ENCODE measurements at regions not wholly inside any gene's neighbourhood (a gene's known extent, or its start where the extent isn't known, plus 50 kb on each side); places are given as distances from the start of the nearest gene placed in this dataset.

GRCh38 chr4:170414961-170415360 lies 325.2 kb upstream of the AADAT start:
- H3K27me3 ChIP-seq (ENCODE audit: insufficient read depth, low read length): no peaks in the 10 kb centered on the region
- no peak overlapping the region for H3K4me2 ChIP-seq (ENCODE audit: low read length)

GRCh38 chr4:170414360-170414759 lies 324.6 kb upstream of the AADAT start:
- H3K4me2 ChIP-seq (ENCODE audit: low read length): no peak overlapping the region
- H4K20me1 ChIP-seq (ENCODE audit: insufficient read depth, low read length): no peaks in the 10 kb centered on the region
- no peak for TF ChIP-seq EZH2 (IDR thresholded peaks at IDR 0.05; ENCODE audit: borderline replicate concordance, low read length)
- TF ChIP-seq CTCF (IDR thresholded peaks at IDR 0.05; ENCODE audit: low read length): no peak
- H3K9me3 ChIP-seq (ENCODE audit: low read length): no peaks in the 10 kb centered on the region
- no peaks in the 10 kb centered on the region for H3K27me3 ChIP-seq (ENCODE audit: insufficient read depth, low read length)
- no peaks in the 10 kb centered on the region for H3F3A ChIP-seq (ENCODE audit: insufficient read depth, low read length)
- H3K79me2 ChIP-seq (ENCODE audit: insufficient read depth, low read length): no peaks in the 10 kb centered on the region
- H3K9ac ChIP-seq (ENCODE audit: low read length): no peak overlapping the region
- H2AFZ ChIP-seq (ENCODE audit: low read length): no peak overlapping the region
- H3K4me3 ChIP-seq (ENCODE audit: low read depth, low read length, poor library complexity, severe bottlenecking): no peak overlapping the region
- no peak overlapping the region for H3K27ac ChIP-seq (ENCODE audit: low read depth, low read length, poor library complexity, severe bottlenecking)
- H3K4me1 ChIP-seq (ENCODE audit: insufficient read depth, low read length, severe bottlenecking): no peaks in the 10 kb centered on the region
- H3K36me3 ChIP-seq (ENCODE audit: insufficient read depth, low read length): no peaks in the 10 kb centered on the region
- no peaks in the 10 kb centered on the region for H3K9me2 ChIP-seq (ENCODE audit: low read depth, low read length)

More at GRCh38 chr4:170414961-170415360, 325.2 kb upstream of the AADAT start:
- Histone ChIP-seq H3K9me3 (ENCODE audit: low read length) (no peaks in the 10 kb centered on the region), H3K4me1 (ENCODE audit: insufficient read depth, low read length, severe bottlenecking) (no peaks in the 10 kb centered on the region), H3K27ac (ENCODE audit: low read depth, low read length, poor library complexity, severe bottlenecking) (no peak overlapping the region), H3F3A (ENCODE audit: insufficient read depth, low read length) (no peaks in the 10 kb centered on the region), H3K79me2 (ENCODE audit: insufficient read depth, low read length) (no peaks in the 10 kb centered on the region), H3K36me3 (ENCODE audit: insufficient read depth, low read length) (no peaks in the 10 kb centered on the region), H3K4me3 (ENCODE audit: low read depth, low read length, poor library complexity, severe bottlenecking) (no peak overlapping the region), H3K9ac (ENCODE audit: low read length) (no peak overlapping the region), H4K20me1 (ENCODE audit: insufficient read depth, low read length) (no peaks in the 10 kb centered on the region), H2AFZ (ENCODE audit: low read length) (no peak overlapping the region), H3K9me2 (ENCODE audit: low read depth, low read length) (no peaks in the 10 kb centered on the region)
- TF ChIP-seq CTCF (IDR thresholded peaks at IDR 0.05; ENCODE audit: low read length) (no peak), EZH2 (IDR thresholded peaks at IDR 0.05; ENCODE audit: borderline replicate concordance, low read length) (no peak)

- H3F3A ChIP-seq (ENCODE audit: insufficient read depth, low read length): no peaks in the 10 kb centered on the region
Measured at GRCh38 chr4:170413951-170414350, 324.2 kb upstream of the AADAT start.

More at GRCh38 chr4:170413951-170414350, 324.2 kb upstream of the AADAT start:
- H3K4me3 ChIP-seq (ENCODE audit: low read depth, low read length, poor library complexity, severe bottlenecking): no peak overlapping the region
- H3K9ac ChIP-seq (ENCODE audit: low read length): no peak overlapping the region
- no peaks in the 10 kb centered on the region for H3K36me3 ChIP-seq (ENCODE audit: insufficient read depth, low read length)
- no peaks in the 10 kb centered on the region for H3K79me2 ChIP-seq (ENCODE audit: insufficient read depth, low read length)
- H3K27me3 ChIP-seq (ENCODE audit: insufficient read depth, low read length): no peaks in the 10 kb centered on the region
- no peaks in the 10 kb centered on the region for H3K9me3 ChIP-seq (ENCODE audit: low read length)
- no peak overlapping the region for H3K27ac ChIP-seq (ENCODE audit: low read depth, low read length, poor library complexity, severe bottlenecking)
- H3K4me2 ChIP-seq (ENCODE audit: low read length): no peak overlapping the region
- TF ChIP-seq EZH2 (IDR thresholded peaks at IDR 0.05; ENCODE audit: borderline replicate concordance, low read length) (no peak), CTCF (IDR thresholded peaks at IDR 0.05; ENCODE audit: low read length) (no peak)
- H4K20me1 ChIP-seq (ENCODE audit: insufficient read depth, low read length): no peaks in the 10 kb centered on the region
- no peaks in the 10 kb centered on the region for H3K9me2 ChIP-seq (ENCODE audit: low read depth, low read length)
- no peak overlapping the region for H2AFZ ChIP-seq (ENCODE audit: low read length)
- H3K4me1 ChIP-seq (ENCODE audit: insufficient read depth, low read length, severe bottlenecking): no peaks in the 10 kb centered on the region

Measured in OCI-LY1 (cell line).